K562 (cell line): ENCODE measurements at regions not wholly inside any gene's neighbourhood (a gene's known extent, or its start where the extent isn't known, plus 50 kb on each side); places are given as distances from the start of the nearest gene placed in this dataset.

Experiments
- ATAC-seq: fragments of 200-7000 bp; cut with Tn5 transposase; 3 replicates; pipeline ENCODE4 v1.9.1; 2020; ENCODE audit warnings: moderate library complexity
- BruUV-seq: library from RNA; stranded (reverse); fragments of 400-500 nt; replicated peaks from 2 replicates; lab custom pipeline; 2021; lab: Mats Ljungman, UMichigan
- CTCF ChIA-PET: fragments of 300-600 bp; formaldehyde crosslinking; extraction: SDS; loops from one replicate; lab custom pipeline; 2021; ENCODE audit warnings: low intra/inter-chr PET ratio; lab: Yijun Ruan, JAX
- POLR2A ChIA-PET: fragments of 300-600, 350-650 bp; sonication (Branson Sonifier 250); formaldehyde crosslinking; extraction: SDS; loops from one replicate; lab custom pipeline; 2021; ENCODE audit warnings: antibody characterized with exemption, inconsistent platforms; lab: Yijun Ruan, JAX
- DNase-seq, 4 experiments: peaks; one replicate each; pipeline versions ENCODE4 v3.0.0 to v3.0.0-alpha.2; 2011 to 2018; ENCODE audit warnings: low spot score in 3 of 4, mixed read lengths in 3 of 4; ENCODE audit errors: extremely low read depth in 1 of 4
- FAIRE-seq: peaks from 2 replicates; lab custom pipeline; 2011; peaks lifted over from hg19 to GRCh38; lab: Jason Lieb, UNC
- H2AFZ ChIP-seq: 2 replicates; pipeline ENCODE4 v1.6.0; 2011; ENCODE audit warnings: low read depth, low read length, control low read depth, inconsistent platforms
- H3K27ac ChIP-seq: fragments of 200-600 bp; 3 replicates; pipeline ENCODE4 v1.8.0; 2011; ENCODE audit warnings: low read depth, mild to moderate bottlenecking, control low read depth, inconsistent platforms, low read length, moderate library complexity, mixed read lengths; ENCODE audit errors: extremely low read depth
- H3K27me3 ChIP-seq, 2 experiments: fragments of 300-600 bp in 1 of 2; 2 replicates in 1 of 2; 3 replicates in 1 of 2; pipeline versions ENCODE4 v1.6.0 to v1.8.0; 2011; ENCODE audit warnings: inconsistent platforms in 2 of 2, low read length in 2 of 2, mild to moderate bottlenecking in 1 of 2, mixed read lengths in 1 of 2, moderate library complexity in 1 of 2; ENCODE audit not compliant: control insufficient read depth in 2 of 2, insufficient read depth in 2 of 2
- H3K36me3 ChIP-seq: fragments of 300-600 bp; 3 replicates; pipeline ENCODE4 v1.8.0; 2011; ENCODE audit warnings: mild to moderate bottlenecking, low read length, inconsistent platforms; ENCODE audit not compliant: control insufficient read depth, insufficient read depth
- H3K4me1 ChIP-seq, 2 experiments: fragments of 200-600 bp in 1 of 2; replicated peaks in 1 of 2; 2 replicates in 1 of 2; 3 replicates in 1 of 2; pipeline versions ENCODE4 v1.5.1 to v1.8.0; 2011; ENCODE audit warnings: inconsistent platforms in 2 of 2, low read length in 2 of 2, mild to moderate bottlenecking in 1 of 2, mixed read lengths in 1 of 2, moderate library complexity in 1 of 2; ENCODE audit not compliant: control insufficient read depth in 2 of 2, insufficient read depth in 2 of 2
- H3K4me2 ChIP-seq: 2 replicates; pipeline ENCODE4 v1.6.1; 2011; ENCODE audit warnings: low read length, control low read depth, inconsistent platforms, mixed read lengths; ENCODE audit not compliant: insufficient read depth
- H3K4me3 ChIP-seq: fragments of 200-600 bp; sonication (generic), shearing (Covaris generic); 2 replicates; pipeline ENCODE4 v1.5.1; 2016; ENCODE audit warnings: control low read depth, inconsistent platforms
- H3K79me2 ChIP-seq: fragments of 200-600 bp; 3 replicates; pipeline ENCODE4 v1.8.0; 2011; ENCODE audit warnings: low read length, inconsistent platforms; ENCODE audit not compliant: control insufficient read depth, insufficient read depth
- H3K9ac ChIP-seq, 2 experiments: 2 replicates each; pipeline versions ENCODE4 v1.6.0 to v1.6.1; 2011; ENCODE audit warnings: low read depth in 2 of 2, low read length in 2 of 2, control low read depth in 1 of 2, inconsistent platforms in 1 of 2, mild to moderate bottlenecking in 1 of 2, mixed read lengths in 1 of 2; ENCODE audit not compliant: insufficient read depth in 1 of 2
- H3K9me1 ChIP-seq: one replicate; pipeline ENCODE4 v1.6.0; 2011; ENCODE audit warnings: inconsistent platforms, mild to moderate bottlenecking, low read length, moderate library complexity; ENCODE audit not compliant: control insufficient read depth, insufficient read depth
- H3K9me3 ChIP-seq: replicated peaks from 2 replicates; pipeline ENCODE4 v1.5.1; 2011; ENCODE audit warnings: low read depth, low read length, inconsistent platforms; ENCODE audit not compliant: control insufficient read depth, insufficient read depth
- H4K20me1 ChIP-seq: replicated peaks from 2 replicates; pipeline ENCODE4 v1.6.1; 2011; ENCODE audit warnings: low read length, inconsistent platforms, mixed read lengths; ENCODE audit not compliant: control insufficient read depth, insufficient read depth
- BRD9 ChIP-seq: fragments of 450-650 bp; IDR thresholded peaks from 2 replicates; pipeline ENCODE4 v1.6.1; 2018; ENCODE audit warnings: low read depth; ENCODE audit not compliant: partially characterized antibody
- CBFA2T2 ChIP-seq: fragments of 450-650 bp; conservative IDR thresholded peaks from 2 replicates; pipeline ENCODE4 v1.6.1; 2017; ENCODE audit warnings: mild to moderate bottlenecking
- ELF1 ChIP-seq: fragments of 200-800 bp; sonication (Bioruptor generic); IDR thresholded peaks from 2 replicates; pipeline ENCODE4 v1.6.1; 2016; ENCODE audit warnings: missing genetic modification characterization, missing compliant biosample characterization
- FIP1L1 ChIP-seq: fragments of 200-400 bp; formaldehyde crosslinking; IDR thresholded peaks from 2 replicates; pipeline ENCODE4 v1.6.1; 2018; ENCODE audit warnings: mild to moderate bottlenecking, low read depth, low read length; ENCODE audit not compliant: poor library complexity, severe bottlenecking
- GABPB2 ChIP-seq: fragments of 250-450 bp; sonication (Bioruptor Pico); conservative IDR thresholded peaks from 2 replicates; pipeline ENCODE4 v1.5.1; 2021; ENCODE audit warnings: mild to moderate bottlenecking
- KAT2B ChIP-seq: IDR thresholded peaks from one replicate; pipeline ENCODE4 v1.6.1; 2012; ENCODE audit warnings: low read depth, mild to moderate bottlenecking, control low read depth, inconsistent platforms, low read length, moderate library complexity
- L3MBTL2 ChIP-seq: fragments of 450-650 bp; IDR thresholded peaks from 2 replicates; pipeline ENCODE4 v1.6.1; 2016; ENCODE audit warnings: mild to moderate bottlenecking, moderate library complexity
- MIER1 ChIP-seq: fragments of 450-650 bp; IDR thresholded peaks from 2 replicates; pipeline ENCODE4 v1.6.1; 2016; ENCODE audit warnings: antibody characterized with exemption, mild to moderate bottlenecking, low read depth
- RFX1 ChIP-seq: fragments of 450-650 bp; IDR thresholded peaks from 2 replicates; pipeline ENCODE4 v1.6.1; 2016; ENCODE audit warnings: mild to moderate bottlenecking, moderate library complexity
- RHOXF2B ChIP-seq: fragments of 250-450 bp; sonication (Bioruptor Pico); conservative IDR thresholded peaks from 2 replicates; pipeline ENCODE4 v1.5.1; 2021
- TCF7 ChIP-seq: sonication (generic); IDR thresholded peaks from 2 replicates; pipeline ENCODE4 v1.6.1; 2016; ENCODE audit warnings: antibody characterized with exemption, borderline replicate concordance
- TEAD1 ChIP-seq, 2 experiments: fragments of 450-650 bp in 1 of 2; sonication (generic) in 1 of 2; formaldehyde crosslinking; IDR thresholded peaks; 2 replicates each; pipeline versions ENCODE4 v1.4.0 to v1.8.0; 2020 to 2022; ENCODE audit warnings: mild to moderate bottlenecking in 2 of 2, missing genetic modification reagents in 1 of 2
- XRCC3 ChIP-seq: fragments of 450-650 bp; IDR thresholded peaks from 2 replicates; pipeline ENCODE4 v1.6.1; 2017; ENCODE audit warnings: mild to moderate bottlenecking, moderate library complexity
- ZNF561 ChIP-seq: fragments of 450-650 bp; formaldehyde crosslinking; conservative IDR thresholded peaks from 2 replicates; pipeline ENCODE4 v1.4.0; 2020; ENCODE audit warnings: mild to moderate bottlenecking, moderate library complexity
- ZNF75A ChIP-seq: fragments of 450-650 bp; formaldehyde crosslinking; IDR thresholded peaks from 2 replicates; pipeline ENCODE4 v1.4.0; 2020; ENCODE audit warnings: mild to moderate bottlenecking
- ZNF764 ChIP-seq: fragments of 250-450 bp; sonication (Bioruptor Pico); IDR thresholded peaks from 2 replicates; pipeline ENCODE4 v1.4.0; 2020; ENCODE audit warnings: low read depth, mild to moderate bottlenecking, moderate library complexity
- ZNF77 ChIP-seq: fragments of 250-450 bp; sonication (Bioruptor Pico); IDR thresholded peaks from 2 replicates; pipeline ENCODE4 v1.5.0; 2020
- ZSCAN29 ChIP-seq: fragments of 450-650 bp; IDR thresholded peaks from 2 replicates; pipeline ENCODE4 v1.6.1; 2017
- WGBS: fragments of 100-300 bp; shearing (Covaris generic); methylation state at CpG from one replicate; pipeline ENCODE4 v1.1.6; 2016; ENCODE audit warnings: low coverage, mixed read lengths; ENCODE audit not compliant: insufficient coverage; ENCODE audit errors: missing lambda C conversion rate; 5-methylcytosine and 5-hydroxymethylcytosine counted together
- in situ Hi-C: fragments of 300-500 bp; cut with MboI; formaldehyde crosslinking; loops from 4 replicates; pipeline ENCODE4 v1.15.0; 2018; ENCODE audit warnings: inconsistent platforms, mixed read lengths
- intact Hi-C: fragments of 100-400 bp; cut with micrococcal nuclease; formaldehyde crosslinking; loops from 2 replicates; pipeline ENCODE4 v1.14.2; 2022
- TF ChIP-seq, protein P1 (sequence below): fragments of 450-650 bp; IDR thresholded peaks from 2 replicates; pipeline ENCODE4 v1.7.0; 2016; ENCODE audit warnings: borderline replicate concordance
- TF ChIP-seq, protein P2 (sequence below): conservative IDR thresholded peaks from 2 replicates; pipeline ENCODE4 v1.6.1; 2011; ENCODE audit warnings: low read depth, mild to moderate bottlenecking, low read length; ENCODE audit not compliant: control insufficient read depth

GRCh38 chr3:171526146-171526545 lies 65.9 kb upstream of the TNIK start:
- FAIRE-seq: no peak
- TF ChIP-seq FIP1L1 (no peak), TEAD1 (CRISPR knock-in tag; IDR thresholded peaks at IDR 0.05) (no peak), CBFA2T2 (no peak), ZNF77 (CRISPR knock-in tag) (no peak), GABPB2 (CRISPR knock-in tag) (no peak), ZSCAN29 (no peak), BRD9 (no peak), L3MBTL2 (no peak), RFX1 (no peak), ZNF561 (CRISPR knock-in tag) (no peak), KAT2B (no peak), ELF1 (tag) (no peak), TCF7 (no peak), ZNF764 (no peak), XRCC3 (no peak), ZNF75A (CRISPR knock-in tag) (no peak), MIER1 (no peak), RHOXF2B (no peak)
- TF ChIP-seq, protein P1, sequence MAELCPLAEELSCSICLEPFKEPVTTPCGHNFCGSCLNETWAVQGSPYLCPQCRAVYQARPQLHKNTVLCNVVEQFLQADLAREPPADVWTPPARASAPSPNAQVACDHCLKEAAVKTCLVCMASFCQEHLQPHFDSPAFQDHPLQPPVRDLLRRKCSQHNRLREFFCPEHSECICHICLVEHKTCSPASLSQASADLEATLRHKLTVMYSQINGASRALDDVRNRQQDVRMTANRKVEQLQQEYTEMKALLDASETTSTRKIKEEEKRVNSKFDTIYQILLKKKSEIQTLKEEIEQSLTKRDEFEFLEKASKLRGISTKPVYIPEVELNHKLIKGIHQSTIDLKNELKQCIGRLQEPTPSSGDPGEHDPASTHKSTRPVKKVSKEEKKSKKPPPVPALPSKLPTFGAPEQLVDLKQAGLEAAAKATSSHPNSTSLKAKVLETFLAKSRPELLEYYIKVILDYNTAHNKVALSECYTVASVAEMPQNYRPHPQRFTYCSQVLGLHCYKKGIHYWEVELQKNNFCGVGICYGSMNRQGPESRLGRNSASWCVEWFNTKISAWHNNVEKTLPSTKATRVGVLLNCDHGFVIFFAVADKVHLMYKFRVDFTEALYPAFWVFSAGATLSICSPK: no peak
- TF ChIP-seq, protein P2, sequence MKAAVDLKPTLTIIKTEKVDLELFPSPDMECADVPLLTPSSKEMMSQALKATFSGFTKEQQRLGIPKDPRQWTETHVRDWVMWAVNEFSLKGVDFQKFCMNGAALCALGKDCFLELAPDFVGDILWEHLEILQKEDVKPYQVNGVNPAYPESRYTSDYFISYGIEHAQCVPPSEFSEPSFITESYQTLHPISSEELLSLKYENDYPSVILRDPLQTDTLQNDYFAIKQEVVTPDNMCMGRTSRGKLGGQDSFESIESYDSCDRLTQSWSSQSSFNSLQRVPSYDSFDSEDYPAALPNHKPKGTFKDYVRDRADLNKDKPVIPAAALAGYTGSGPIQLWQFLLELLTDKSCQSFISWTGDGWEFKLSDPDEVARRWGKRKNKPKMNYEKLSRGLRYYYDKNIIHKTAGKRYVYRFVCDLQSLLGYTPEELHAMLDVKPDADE: no peak
- TF ChIP-seq, all 486 proteins: peak for 0
- H3K27ac ChIP-seq: no peak overlapping the region
- H3K4me1 ChIP-seq: peaks cover 10 to 23% of the 10 kb centered on the region in 2 experiments
- ATAC-seq (no peak), DNase-seq (no peak)
- no peaks in the 10 kb centered on the region for H3K9me3 ChIP-seq
- H3K27me3 ChIP-seq: no peaks in the 10 kb centered on the region
- no peaks in the 10 kb centered on the region for H3K36me3 ChIP-seq
- in situ Hi-C loops (no loop called here), intact Hi-C loops (no loop called here)
- WGBS: 65% methylated on average over 4 of the region's 4 CpGs
- H3K4me3 ChIP-seq: no peak overlapping the region
- CTCF ChIA-PET: no interaction called here
- no TSS peak for BruUV-seq
- no peaks in the 10 kb centered on the region for H4K20me1 ChIP-seq
- no peak overlapping the region for H3K9ac ChIP-seq
- no peaks in the 10 kb centered on the region for H3K9me1 ChIP-seq
- H3K4me2 ChIP-seq: no peak overlapping the region
- POLR2A ChIA-PET: no interaction called here
- H3K79me2 ChIP-seq: no peaks in the 10 kb centered on the region
- H2AFZ ChIP-seq: peak overlapping the region; percentile 41; the same call in 1 of the 2 replicates
